Lung (tissue), 11 donors: ENCODE measurements at regions not wholly inside any gene's neighbourhood (a gene's known extent, or its start where the extent isn't known, plus 50 kb on each side); places are given as distances from the start of the nearest gene placed in this dataset.

ENCODE experiments used
- ATAC-seq: fragments of 200-7000 bp; cut with Tn5 transposase; one replicate; pipeline ENCODE4 v1.9.1; 2020; ENCODE audit warnings: moderate number of reproducible peaks; ENCODE audit not compliant: insufficient read depth, low FRiP score
- DNase-seq, 3 donors: peaks; one replicate each; pipeline ENCODE4 v3.0.0-alpha.2; 2013 to 2017
- H3K27ac ChIP-seq, 2 donors: one replicate each; pipeline ENCODE4 v1.5.1; 2013; ENCODE audit warnings: mild to moderate bottlenecking in 2 of 2, moderate library complexity in 2 of 2, control low read depth in 1 of 2, inconsistent platforms in 1 of 2, low read depth in 1 of 2, low read length in 1 of 2
- H3K27me3 ChIP-seq, 3 donors: one replicate each; pipeline ENCODE4 v1.5.1; 2013; ENCODE audit warnings: low read length in 2 of 3; ENCODE audit not compliant: control insufficient read depth in 3 of 3, insufficient read depth in 3 of 3
- H3K36me3 ChIP-seq, 4 donors: one replicate each; pipeline ENCODE4 v1.5.1; 2013; ENCODE audit warnings: low read length in 4 of 4, mild to moderate bottlenecking in 1 of 4, moderate library complexity in 1 of 4; ENCODE audit not compliant: control insufficient read depth in 4 of 4, insufficient read depth in 4 of 4
- H3K4me1 ChIP-seq, 5 donors: one replicate each; pipeline ENCODE4 v1.5.1; 2013; ENCODE audit warnings: low read length in 5 of 5, mild to moderate bottlenecking in 2 of 5, moderate library complexity in 1 of 5; ENCODE audit not compliant: control insufficient read depth in 5 of 5, insufficient read depth in 5 of 5
- H3K4me3 ChIP-seq: one replicate; pipeline ENCODE4 v1.5.1; 2013; ENCODE audit warnings: mild to moderate bottlenecking, control low read depth, moderate library complexity
- H3K9ac ChIP-seq, 2 donors: one replicate each; pipeline ENCODE4 v1.5.1; 2013; ENCODE audit warnings: low read length in 2 of 2, control low read depth in 1 of 2; ENCODE audit not compliant: insufficient read depth in 1 of 2
- H3K9me3 ChIP-seq, 4 donors: one replicate each; pipeline ENCODE4 v1.5.1; 2013; ENCODE audit warnings: low read length in 3 of 4, mild to moderate bottlenecking in 1 of 4, moderate library complexity in 1 of 4; ENCODE audit not compliant: control insufficient read depth in 4 of 4, insufficient read depth in 3 of 4
- WGBS, 2 donors: extraction: QIAGEN DNeasy Blood & Tissue Kit; methylation state at CpG; one replicate each; pipeline ENCODE4 v1.1.7; 2013; 5-methylcytosine and 5-hydroxymethylcytosine counted together
- TF ChIP-seq, protein P1 (sequence below): IDR thresholded peaks from 2 replicates; pipeline ENCODE4 v1.5.1; 2012; ENCODE audit warnings: mild to moderate bottlenecking; ENCODE audit errors: control extremely low read depth, extremely low read depth
- donor health status: control.
- donor health status: control.
- donor health status: Bipolar disorder and iron deficiency.
- donor health status: healthy.
- donor health status: DM: yes; HTN: yes; CAD: no.

DNA sequence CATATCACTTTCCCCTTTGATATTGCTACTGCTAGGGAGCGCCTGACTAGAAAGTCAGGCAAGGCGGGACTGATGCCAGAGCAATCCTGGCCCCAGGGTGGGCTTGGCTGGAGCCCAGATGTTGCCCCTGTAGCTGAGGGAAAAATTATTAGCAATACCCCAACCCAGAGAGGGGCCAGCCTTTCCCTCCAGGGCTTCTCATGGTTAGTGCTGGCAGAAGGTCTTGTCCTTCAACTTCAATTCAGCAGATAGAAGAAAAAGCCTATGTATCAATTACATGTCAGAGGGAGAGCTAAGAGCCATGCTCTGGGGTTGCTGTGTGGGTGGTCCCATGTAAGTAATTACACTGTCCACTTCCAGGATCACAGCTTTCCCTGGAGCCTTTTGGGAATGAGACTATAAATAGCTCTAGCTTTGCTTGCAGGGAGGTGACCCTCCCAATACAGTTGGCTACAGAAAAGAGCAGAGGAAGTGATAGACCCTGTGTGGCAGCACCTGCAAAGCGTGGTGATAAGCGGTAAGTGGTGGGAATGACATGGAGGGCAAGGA lies 579.1 kb downstream of the CCSER2 start:
- Histone ChIP-seq H3K9me3 (peaks cover 0 to 1% (median 0%) of the 10 kb centered on the region in 4 donors), H3K27me3 (no peaks in the 10 kb centered on the region), H3K4me3 (no peak overlapping the region), H3K27ac (no peak overlapping the region), H3K36me3 (no peaks in the 10 kb centered on the region), H3K4me1 (peaks cover 0 to 9% (median 0%) of the 10 kb centered on the region in 5 donors), H3K9ac (no peak overlapping the region)
- ATAC-seq: no peak
- WGBS, 2 donors: 63 to 77% methylated on average over 4 of the region's 4 CpGs
- DNase-seq: peak; percentile 26 to 45 (median 44)
- TF ChIP-seq, protein P1, sequence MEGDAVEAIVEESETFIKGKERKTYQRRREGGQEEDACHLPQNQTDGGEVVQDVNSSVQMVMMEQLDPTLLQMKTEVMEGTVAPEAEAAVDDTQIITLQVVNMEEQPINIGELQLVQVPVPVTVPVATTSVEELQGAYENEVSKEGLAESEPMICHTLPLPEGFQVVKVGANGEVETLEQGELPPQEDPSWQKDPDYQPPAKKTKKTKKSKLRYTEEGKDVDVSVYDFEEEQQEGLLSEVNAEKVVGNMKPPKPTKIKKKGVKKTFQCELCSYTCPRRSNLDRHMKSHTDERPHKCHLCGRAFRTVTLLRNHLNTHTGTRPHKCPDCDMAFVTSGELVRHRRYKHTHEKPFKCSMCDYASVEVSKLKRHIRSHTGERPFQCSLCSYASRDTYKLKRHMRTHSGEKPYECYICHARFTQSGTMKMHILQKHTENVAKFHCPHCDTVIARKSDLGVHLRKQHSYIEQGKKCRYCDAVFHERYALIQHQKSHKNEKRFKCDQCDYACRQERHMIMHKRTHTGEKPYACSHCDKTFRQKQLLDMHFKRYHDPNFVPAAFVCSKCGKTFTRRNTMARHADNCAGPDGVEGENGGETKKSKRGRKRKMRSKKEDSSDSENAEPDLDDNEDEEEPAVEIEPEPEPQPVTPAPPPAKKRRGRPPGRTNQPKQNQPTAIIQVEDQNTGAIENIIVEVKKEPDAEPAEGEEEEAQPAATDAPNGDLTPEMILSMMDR: no peak

DNA sequence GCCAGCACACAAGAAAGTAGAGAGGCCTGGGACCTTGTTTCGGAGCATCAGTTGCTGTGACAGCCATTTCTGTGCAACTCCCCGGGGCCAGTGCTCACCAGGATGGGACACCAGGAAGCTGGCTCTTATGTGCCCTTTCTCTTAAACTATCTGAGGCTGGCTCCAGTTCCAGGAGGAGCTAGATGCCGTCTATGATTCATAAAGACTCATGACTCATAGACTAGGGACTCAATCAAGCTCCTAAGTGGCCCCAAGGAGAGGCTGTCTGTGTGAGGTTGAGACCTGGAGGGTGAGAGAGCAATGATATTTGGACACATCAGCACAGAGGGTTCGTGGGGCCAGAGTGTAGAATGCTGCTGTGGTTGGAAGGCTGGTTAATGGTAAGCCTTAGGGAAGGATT lies 580.1 kb downstream of the CCSER2 start:
- 63 to 78% methylated on average over 4 of the region's 4 CpGs for WGBS, 2 donors
- DNase-seq: no peak
- Histone ChIP-seq H3K36me3 (no peaks in the 10 kb centered on the region), H3K27ac (no peak overlapping the region), H3K27me3 (no peaks in the 10 kb centered on the region), H3K9me3 (peaks cover 0 to 3% (median 0%) of the 10 kb centered on the region in 4 donors), H3K4me3 (no peak overlapping the region), H3K9ac (no peak overlapping the region), H3K4me1 (peaks cover 0 to 9% (median 0%) of the 10 kb centered on the region in 5 donors)
- TF ChIP-seq, protein P1: no peak
- ATAC-seq: no peak

DNA sequence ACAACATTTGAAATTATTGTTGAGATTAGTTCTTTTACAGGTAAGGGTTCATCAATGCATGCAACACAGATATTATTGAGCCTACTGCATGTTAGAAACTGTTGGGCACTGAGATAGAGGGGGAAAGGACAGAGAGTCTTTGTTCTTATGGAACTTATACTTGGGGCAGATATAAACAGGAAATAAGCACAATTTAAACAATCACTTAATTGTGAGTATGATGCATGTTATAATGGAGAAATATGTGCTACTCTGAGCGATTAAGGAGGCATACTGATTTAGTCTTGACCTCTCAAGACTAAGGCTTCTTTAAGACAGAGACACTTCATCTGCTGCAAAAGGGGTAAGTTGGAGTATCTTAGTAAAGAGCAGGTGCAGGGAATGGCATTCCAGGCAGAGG lies 593.3 kb downstream of the CCSER2 start:
- no peak overlapping the region for H3K27ac ChIP-seq
- H3K9me3 ChIP-seq: peaks cover 0 to 5% (median 0%) of the 10 kb centered on the region in 4 donors
- DNase-seq (peak in 1 of 3 donors; percentile 16), ATAC-seq (no peak)
- no peaks in the 10 kb centered on the region for H3K4me1 ChIP-seq
- no peak overlapping the region for H3K9ac ChIP-seq
- H3K36me3 ChIP-seq: no peaks in the 10 kb centered on the region
- no peak overlapping the region for H3K4me3 ChIP-seq
- 0 to 47% methylated on average over 1 of the region's 1 CpG for WGBS, 2 donors
- TF ChIP-seq, protein P1: no peak
- no peaks in the 10 kb centered on the region for H3K27me3 ChIP-seq

DNA sequence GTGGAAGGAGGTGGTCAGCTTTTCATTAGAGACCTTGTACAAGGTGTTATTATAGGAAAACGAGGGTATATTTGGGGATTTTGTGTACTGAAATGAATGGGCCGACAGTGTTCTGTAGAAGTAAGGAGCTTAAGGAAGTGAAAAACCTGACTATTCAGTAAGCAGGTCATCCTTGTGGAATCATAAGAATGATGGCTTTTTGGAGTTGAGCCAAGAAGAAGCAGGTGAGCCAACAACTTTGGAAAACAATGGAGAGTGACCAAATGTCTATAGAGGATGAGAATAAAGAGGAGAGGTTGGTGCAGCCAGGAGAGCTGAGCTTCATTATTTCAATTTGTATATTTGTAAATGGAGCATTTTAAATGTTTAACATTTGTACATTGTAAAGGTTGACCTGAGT lies 595.7 kb downstream of the CCSER2 start:
- Histone ChIP-seq H3K9me3 (no peaks in the 10 kb centered on the region), H3K4me3 (no peak overlapping the region), H3K9ac (no peak overlapping the region), H3K36me3 (no peaks in the 10 kb centered on the region), H3K27ac (no peak overlapping the region), H3K4me1 (no peaks in the 10 kb centered on the region), H3K27me3 (no peaks in the 10 kb centered on the region)
- DNase-seq: no peak
- TF ChIP-seq, protein P1: no peak
- WGBS, 2 donors: 81 to 82% methylated on average over 2 of the region's 2 CpGs
- no peak for ATAC-seq
